ENCODE measurements at regions not wholly inside any gene's neighbourhood (a gene's known extent, or its start where the extent isn't known, plus 50 kb on each side); places are given as distances from the start of the nearest gene placed in this dataset.

DNA sequence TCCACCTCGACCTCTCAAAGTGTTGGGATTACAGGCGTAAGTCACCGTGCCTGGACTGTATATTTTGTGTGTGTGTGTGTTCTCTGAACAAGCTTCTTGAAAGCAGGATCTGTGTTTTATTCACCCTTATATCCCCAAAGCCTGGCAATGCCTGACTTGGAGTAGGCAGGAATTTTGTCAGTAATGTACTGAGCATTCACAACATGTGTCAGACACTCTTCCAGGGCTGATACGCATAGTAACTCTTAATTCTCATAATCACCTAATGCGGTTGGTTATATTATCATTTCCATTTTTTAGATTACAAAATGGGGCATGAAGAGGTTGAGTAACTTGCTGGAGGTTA lies 50.4 kb upstream of the PLEKHG3 start:
- TF ChIP-seq, protein P1, sequence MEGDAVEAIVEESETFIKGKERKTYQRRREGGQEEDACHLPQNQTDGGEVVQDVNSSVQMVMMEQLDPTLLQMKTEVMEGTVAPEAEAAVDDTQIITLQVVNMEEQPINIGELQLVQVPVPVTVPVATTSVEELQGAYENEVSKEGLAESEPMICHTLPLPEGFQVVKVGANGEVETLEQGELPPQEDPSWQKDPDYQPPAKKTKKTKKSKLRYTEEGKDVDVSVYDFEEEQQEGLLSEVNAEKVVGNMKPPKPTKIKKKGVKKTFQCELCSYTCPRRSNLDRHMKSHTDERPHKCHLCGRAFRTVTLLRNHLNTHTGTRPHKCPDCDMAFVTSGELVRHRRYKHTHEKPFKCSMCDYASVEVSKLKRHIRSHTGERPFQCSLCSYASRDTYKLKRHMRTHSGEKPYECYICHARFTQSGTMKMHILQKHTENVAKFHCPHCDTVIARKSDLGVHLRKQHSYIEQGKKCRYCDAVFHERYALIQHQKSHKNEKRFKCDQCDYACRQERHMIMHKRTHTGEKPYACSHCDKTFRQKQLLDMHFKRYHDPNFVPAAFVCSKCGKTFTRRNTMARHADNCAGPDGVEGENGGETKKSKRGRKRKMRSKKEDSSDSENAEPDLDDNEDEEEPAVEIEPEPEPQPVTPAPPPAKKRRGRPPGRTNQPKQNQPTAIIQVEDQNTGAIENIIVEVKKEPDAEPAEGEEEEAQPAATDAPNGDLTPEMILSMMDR (IDR thresholded peaks at IDR 0.05) = no peak
- no peak for TF ChIP-seq POLR2A (IDR thresholded peaks at IDR 0.05)
